Large intestine (tissue), 3 donors: ENCODE measurements at regions not wholly inside any gene's neighbourhood (a gene's known extent, or its start where the extent isn't known, plus 50 kb on each side); places are given as distances from the start of the nearest gene placed in this dataset.
A peak's percentile ranks its signal among the peaks of the same experiment; 100 is the strongest.
"Not testable (repeated sequence)": the region's sequence is repeated elsewhere in the genome, so short reads cannot be mapped to it uniquely, and the experiment has no call there.

Source experiments
- DNase-seq, 2 donors: peaks; one replicate each; pipeline versions ENCODE4 v3.0.0 to v3.0.0-alpha.2; 2013
- H3K27ac ChIP-seq: one replicate; pipeline ENCODE4 v1.5.1; 2013; ENCODE audit warnings: low read length
- H3K27me3 ChIP-seq: 2 replicates; pipeline ENCODE4 v1.6.1; 2013; ENCODE audit warnings: low read length; ENCODE audit not compliant: control insufficient read depth, insufficient read depth
- H3K36me3 ChIP-seq: 2 replicates; pipeline ENCODE4 v1.6.1; 2013; ENCODE audit warnings: low read length; ENCODE audit not compliant: control insufficient read depth, insufficient read depth
- H3K4me1 ChIP-seq: one replicate; pipeline ENCODE4 v1.6.1; 2013; ENCODE audit warnings: low read length; ENCODE audit not compliant: control insufficient read depth, insufficient read depth
- H3K4me3 ChIP-seq: one replicate; pipeline ENCODE4 v1.5.1; 2013; ENCODE audit warnings: low read length
- H3K9me3 ChIP-seq: one replicate; pipeline ENCODE4 v1.6.1; 2013; ENCODE audit warnings: mild to moderate bottlenecking, low read depth, low read length, moderate library complexity; ENCODE audit not compliant: control insufficient read depth
- WGBS: methylation state at CpG from one replicate; pipeline ENCODE4 v1.1.5; 2013; ENCODE audit warnings: low lambda C conversion rate; ENCODE audit not compliant: insufficient coverage; 5-methylcytosine and 5-hydroxymethylcytosine counted together

DNA sequence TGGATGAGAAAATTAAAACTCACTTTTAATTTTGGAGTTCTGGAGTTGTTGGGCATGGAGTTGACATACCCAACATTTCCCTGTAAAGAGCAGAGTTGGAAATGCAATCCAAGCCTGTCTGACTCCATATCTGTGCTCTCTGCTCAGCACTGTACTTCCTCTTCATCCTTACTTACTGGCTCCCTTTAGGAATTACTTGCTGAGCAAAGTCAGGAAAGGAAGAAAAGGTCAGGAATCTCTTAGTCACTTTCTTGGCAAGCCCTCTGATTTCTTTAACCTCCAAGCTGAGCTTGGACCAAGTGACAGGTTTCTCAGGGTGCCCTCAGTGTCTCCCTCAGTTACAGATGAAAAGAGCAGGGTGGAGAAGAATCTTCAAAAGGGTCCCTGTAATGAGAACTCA, 501.5 kb downstream of the ZIC3 start:
- H3K9me3 ChIP-seq, result no peaks in the 10 kb centered on the region
- no peak overlapping the region for H3K27ac ChIP-seq

DNA sequence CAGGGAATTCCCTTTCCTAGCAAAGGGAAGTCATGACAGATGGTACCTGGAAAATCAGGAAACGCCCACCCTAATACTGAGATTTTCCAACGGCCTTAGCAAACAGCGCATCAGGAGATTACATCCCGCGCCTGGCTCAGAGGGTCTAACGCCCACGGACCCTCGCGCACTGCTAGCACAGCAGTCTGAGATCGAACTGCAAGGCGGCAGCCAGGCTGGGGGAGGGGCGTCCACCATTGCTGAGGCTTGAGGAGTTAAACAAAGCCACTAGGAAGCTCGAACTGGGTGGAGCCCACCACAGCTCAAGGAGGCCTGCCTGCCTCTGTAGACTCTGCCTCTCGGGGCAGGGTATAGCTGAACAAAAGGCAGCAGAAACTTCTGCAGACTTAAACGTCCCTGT, 507.7 kb downstream of the ZIC3 start:
- Histone ChIP-seq H3K36me3 (no peaks in the 10 kb centered on the region), H3K9me3 (no peaks in the 10 kb centered on the region), H3K4me3 (no peak overlapping the region), H3K27me3 (no peaks in the 10 kb centered on the region), H3K4me1 (no peaks in the 10 kb centered on the region), H3K27ac (no peak overlapping the region)
- no peak for DNase-seq
- no CpG with 5 or more reads among the region's 15 CpGs for WGBS

More for the DNA sequence above, 501.5 kb downstream of the ZIC3 start:
- Histone ChIP-seq H3K4me3 (no peak overlapping the region), H3K27me3 (no peaks in the 10 kb centered on the region), H3K4me1 (no peaks in the 10 kb centered on the region), H3K36me3 (no peaks in the 10 kb centered on the region)
- no peak for DNase-seq

DNA sequence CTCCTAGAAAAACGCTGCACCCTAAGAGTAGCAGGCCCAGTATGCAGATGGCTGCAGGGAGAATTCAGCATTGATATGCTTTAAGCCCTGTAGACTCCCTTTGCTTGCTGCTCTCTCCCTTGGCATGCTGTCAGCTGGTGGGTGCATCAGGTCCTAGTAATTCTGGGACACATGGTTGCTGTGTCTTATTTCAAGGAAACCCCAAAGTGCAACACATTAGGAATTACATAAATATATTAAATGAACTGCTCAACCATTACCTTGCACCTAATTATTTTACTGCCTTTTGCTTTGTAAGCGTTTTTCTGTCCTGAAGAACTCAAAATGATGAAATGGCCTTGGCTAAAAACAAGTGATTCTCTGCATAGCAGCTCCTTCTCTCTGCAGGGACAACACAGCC, 516.3 kb downstream of the ZIC3 start:
- no peaks in the 10 kb centered on the region for H3K9me3 ChIP-seq
- H3K4me3 ChIP-seq, result no peak overlapping the region
- H3K4me1 ChIP-seq, result no peaks in the 10 kb centered on the region
- no CpG with 5 or more reads among the region's 2 CpGs for WGBS
- H3K27ac ChIP-seq, result no peak overlapping the region
- H3K36me3 ChIP-seq, result no peaks in the 10 kb centered on the region
- no peak for DNase-seq
- H3K27me3 ChIP-seq, result no peaks in the 10 kb centered on the region

GRCh38 chrX:138082896-138083295, 517.0 kb downstream of the ZIC3 start:
- Histone ChIP-seq H3K4me3 (no peak overlapping the region), H3K4me1 (no peaks in the 10 kb centered on the region), H3K9me3 (no peaks in the 10 kb centered on the region), H3K27ac (no peak overlapping the region), H3K27me3 (no peaks in the 10 kb centered on the region), H3K36me3 (no peaks in the 10 kb centered on the region)
- WGBS, result 20% methylated on average over 1 of the region's 2 CpGs
- no peak for DNase-seq

DNA sequence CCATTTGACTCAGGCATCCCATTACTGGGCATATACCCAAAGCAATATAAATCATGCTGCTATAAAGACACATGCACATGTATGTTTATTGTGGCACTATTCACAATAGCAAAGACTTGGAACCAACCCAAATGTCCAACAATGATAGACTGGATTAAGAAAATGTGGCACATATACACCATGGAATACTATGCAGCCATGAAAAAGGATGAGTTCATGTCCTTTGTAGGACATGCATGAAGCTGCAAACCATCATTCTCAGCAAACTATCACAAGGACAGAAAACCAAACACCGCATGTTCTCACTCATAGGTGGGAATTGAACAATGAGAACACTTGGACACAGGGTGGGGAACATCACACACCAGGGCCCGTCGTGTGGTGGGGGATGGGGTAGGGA, 545.0 kb downstream of the ZIC3 start:
- H3K27ac ChIP-seq, H3K36me3 ChIP-seq, H3K4me1 ChIP-seq, H3K4me3 ChIP-seq, DNase-seq, H3K27me3 ChIP-seq, H3K9me3 ChIP-seq: not testable (repeated sequence)
- WGBS, result no CpG with 5 or more reads among the region's 3 CpGs

- no peaks in the 10 kb centered on the region for H3K27me3 ChIP-seq
- WGBS, result no CpG with 5 or more reads among the region's 8 CpGs
- H3K4me1 ChIP-seq, result no peaks in the 10 kb centered on the region
- H3K4me3 ChIP-seq, result no peak overlapping the region
- no peaks in the 10 kb centered on the region for H3K36me3 ChIP-seq
- H3K27ac ChIP-seq, result no peak overlapping the region
- no peak for DNase-seq
- H3K9me3 ChIP-seq, result no peaks in the 10 kb centered on the region
Observed at GRCh38 chrX:138127314-138127713, 561.4 kb downstream of the ZIC3 start.

GRCh38 chrX:138128027-138128671, 562.2 kb downstream of the ZIC3 start:
- H3K4me3 ChIP-seq, result no peak overlapping the region
- no peaks in the 10 kb centered on the region for H3K36me3 ChIP-seq
- DNase-seq, result peak; percentile 1 to 4

DNA sequence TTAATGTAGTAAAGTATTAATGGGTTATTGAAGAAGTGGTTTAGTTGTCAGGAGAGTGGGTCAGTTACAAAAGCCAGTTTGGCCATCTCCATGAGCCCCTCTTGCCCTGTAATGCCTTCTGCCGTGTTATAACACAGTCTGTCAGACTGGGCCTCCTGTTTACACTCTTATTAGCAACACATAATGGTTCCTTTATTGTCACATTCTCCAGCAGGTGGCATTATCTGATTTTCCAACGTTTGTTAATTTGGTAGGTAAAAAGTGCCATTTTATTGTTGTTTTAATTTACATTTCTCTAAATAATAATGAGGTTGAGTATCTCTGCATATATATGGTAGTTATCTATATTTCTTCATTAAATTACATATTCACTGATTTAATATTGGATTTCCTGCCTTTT, 560.8 kb downstream of the FGF13 start:
- Histone ChIP-seq H3K4me1 (no peaks in the 10 kb centered on the region), H3K36me3 (no peaks in the 10 kb centered on the region), H3K27ac (no peak overlapping the region), H3K27me3 (no peaks in the 10 kb centered on the region), H3K4me3 (no peak overlapping the region), H3K9me3 (no peaks in the 10 kb centered on the region)
- no peak for DNase-seq
- WGBS, result no CpG with 5 or more reads among the region's 2 CpGs

More at GRCh38 chrX:138128027-138128671, 562.2 kb downstream of the ZIC3 start:
- H3K4me1 ChIP-seq, result no peaks in the 10 kb centered on the region
- H3K9me3 ChIP-seq, result no peaks in the 10 kb centered on the region
- no peak overlapping the region for H3K27ac ChIP-seq
- WGBS, result no CpG with 5 or more reads among the region's 8 CpGs
- H3K27me3 ChIP-seq, result no peaks in the 10 kb centered on the region

DNA sequence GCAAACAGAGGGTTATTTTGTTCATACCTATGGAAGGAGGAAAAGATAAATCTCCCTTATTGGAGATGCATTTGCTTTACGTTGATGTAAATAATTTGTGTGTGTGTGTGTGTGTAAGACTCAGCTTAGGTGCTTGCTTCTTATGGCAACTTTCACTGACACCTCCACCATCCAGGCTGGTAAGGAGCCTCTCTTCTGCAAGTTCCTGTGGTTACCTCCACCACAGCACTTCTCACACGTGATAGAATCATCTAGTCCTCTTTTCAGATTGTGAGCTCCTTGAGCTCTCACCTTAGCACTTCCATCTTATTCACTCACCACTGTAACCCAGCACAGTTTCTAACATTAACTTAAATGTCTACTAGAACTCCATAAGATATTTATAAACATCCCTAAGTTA, 553.7 kb downstream of the FGF13 start:
- DNase-seq, result no peak
- Histone ChIP-seq H3K27me3 (no peaks in the 10 kb centered on the region), H3K4me3 (no peak overlapping the region), H3K36me3 (no peaks in the 10 kb centered on the region), H3K4me1 (no peaks in the 10 kb centered on the region), H3K9me3 (no peaks in the 10 kb centered on the region), H3K27ac (no peak overlapping the region)
- WGBS, result no CpG with 5 or more reads among the region's 2 CpGs

GRCh38 chrX:138191998-138192397, 519.5 kb downstream of the FGF13 start:
- no peak overlapping the region for H3K27ac ChIP-seq

DNA sequence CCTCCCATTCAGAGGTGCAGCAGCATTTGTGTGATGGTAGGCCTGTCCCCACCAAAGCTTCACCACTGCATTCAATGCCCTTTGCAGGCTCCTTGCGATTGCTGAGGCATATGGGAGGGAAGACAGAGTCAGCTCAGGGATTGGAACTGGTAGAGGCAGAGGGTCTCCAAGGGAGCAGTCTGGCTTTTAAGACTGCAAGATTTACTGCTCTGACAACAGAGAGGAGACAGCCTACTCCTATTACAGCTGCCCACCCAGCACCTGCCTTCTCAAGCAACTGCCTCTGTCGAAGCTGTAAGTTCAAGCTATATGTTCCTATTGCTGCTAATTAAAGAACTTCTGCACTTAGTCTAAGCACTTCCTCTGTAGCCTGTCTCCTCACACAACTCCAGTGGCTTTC, 481.8 kb downstream of the FGF13 start:
- Histone ChIP-seq H3K9me3 (no peaks in the 10 kb centered on the region), H3K4me3 (no peak overlapping the region), H3K36me3 (no peaks in the 10 kb centered on the region), H3K27ac (no peak overlapping the region), H3K4me1 (no peaks in the 10 kb centered on the region), H3K27me3 (no peaks in the 10 kb centered on the region)
- WGBS, result no CpG with 5 or more reads among the region's 2 CpGs
- DNase-seq, result no peak

More at GRCh38 chrX:138191998-138192397, 519.5 kb downstream of the FGF13 start:
- Histone ChIP-seq H3K9me3 (no peaks in the 10 kb centered on the region), H3K4me3 (no peak overlapping the region), H3K27me3 (no peaks in the 10 kb centered on the region), H3K36me3 (no peaks in the 10 kb centered on the region), H3K4me1 (no peaks in the 10 kb centered on the region)
- no CpG with 5 or more reads among the region's 1 CpG for WGBS
- DNase-seq, result no peak
